Smooth muscle cell (in vitro differentiated cells): ENCODE measurements at regions not wholly inside any gene's neighbourhood (a gene's known extent, or its start where the extent isn't known, plus 50 kb on each side); places are given as distances from the start of the nearest gene placed in this dataset.

Experiments
- DNase-seq: peaks from one replicate; lab custom pipeline; 2025; ENCODE audit not compliant: unreplicated experiment; lab: John Stamatoyannopoulos, UW
- H2AFZ ChIP-seq: fragments of 200-600 bp; sonication (generic); 2 replicates; pipeline ENCODE4 v1.6.0; 2016; ENCODE audit warnings: antibody characterized with exemption, low read depth, mild to moderate bottlenecking
- H3F3A ChIP-seq: fragments of 200-600 bp; sonication (generic); 2 replicates; pipeline ENCODE4 v1.6.0; 2017; ENCODE audit warnings: antibody characterized with exemption, low read depth
- H3K27ac ChIP-seq: fragments of 200-600 bp; sonication (generic); 2 replicates; pipeline ENCODE4 v1.5.1; 2016; ENCODE audit warnings: low read depth, mild to moderate bottlenecking
- H3K27me3 ChIP-seq: fragments of 200-600 bp; sonication (generic); 2 replicates; pipeline ENCODE4 v1.6.1; 2016; ENCODE audit warnings: low read depth, mild to moderate bottlenecking
- H3K36me3 ChIP-seq: fragments of 200-600 bp; sonication (generic); 2 replicates; pipeline ENCODE4 v1.5.1; 2016; ENCODE audit warnings: low read depth
- H3K4me1 ChIP-seq: fragments of 200-600 bp; sonication (generic); 2 replicates; pipeline ENCODE4 v1.5.1; 2016; ENCODE audit warnings: low read depth
- H3K4me2 ChIP-seq: fragments of 200-600 bp; sonication (generic); 2 replicates; pipeline ENCODE4 v1.6.0; 2016; ENCODE audit warnings: mild to moderate bottlenecking
- H3K4me3 ChIP-seq: fragments of 200-600 bp; sonication (generic); 2 replicates; pipeline ENCODE4 v1.5.1; 2016; ENCODE audit warnings: mild to moderate bottlenecking
- H3K79me2 ChIP-seq: fragments of 200-600 bp; sonication (generic); 2 replicates; pipeline ENCODE4 v1.6.0; 2016; ENCODE audit warnings: low read depth, mild to moderate bottlenecking
- H3K9ac ChIP-seq: fragments of 200-600 bp; sonication (generic); 2 replicates; pipeline ENCODE4 v1.6.0; 2016; ENCODE audit warnings: low read depth
- H3K9me3 ChIP-seq: fragments of 200-600 bp; sonication (generic); replicated peaks from 2 replicates; pipeline ENCODE4 v1.5.1; 2016; ENCODE audit warnings: low read depth
- H4K20me1 ChIP-seq: fragments of 200-600 bp; sonication (generic); 2 replicates; pipeline ENCODE4 v1.6.0; 2016; ENCODE audit warnings: low read depth
- CTCF ChIP-seq: fragments of 200-600 bp; sonication (generic); IDR thresholded peaks from 2 replicates; pipeline ENCODE4 v1.5.1; 2017; ENCODE audit warnings: borderline replicate concordance, mild to moderate bottlenecking, antibody characterized with exemption; ENCODE audit not compliant: insufficient read depth, poor library complexity, severe bottlenecking
- WGBS: methylation state at CpG from one replicate; pipeline ENCODE4 v1.1.7; 2016; ENCODE audit warnings: low lambda C conversion rate; 5-methylcytosine and 5-hydroxymethylcytosine counted together

- Histone ChIP-seq H3K27me3 (no peaks in the 10 kb centered on the region), H3K9ac (no peak overlapping the region), H3K36me3 (no peaks in the 10 kb centered on the region), H3K4me3 (no peak overlapping the region), H3K9me3 (no peaks in the 10 kb centered on the region), H3F3A (no peaks in the 10 kb centered on the region), H4K20me1 (no peaks in the 10 kb centered on the region), H3K27ac (no peak overlapping the region), H2AFZ (no peak overlapping the region), H3K4me2 (no peak overlapping the region), H3K4me1 (no peaks in the 10 kb centered on the region), H3K79me2 (no peaks in the 10 kb centered on the region)
- TF ChIP-seq CTCF = no peak
- WGBS = 82% methylated on average over 1 of the region's 1 CpG
- no peak for DNase-seq
Observed at GRCh38 chr2:126345691-126346090, 310.3 kb upstream of the GYPC start.

- H2AFZ ChIP-seq = no peak overlapping the region
- no peaks in the 10 kb centered on the region for H3K4me1 ChIP-seq
- DNase-seq = no peak
- H3K9ac ChIP-seq = no peak overlapping the region
- no peaks in the 10 kb centered on the region for H3K79me2 ChIP-seq
- H3K4me3 ChIP-seq = no peak overlapping the region
- H3K27ac ChIP-seq = no peak overlapping the region
- H3K9me3 ChIP-seq = no peaks in the 10 kb centered on the region
- WGBS = 53% methylated on average over 2 of the region's 2 CpGs
- no peak overlapping the region for H3K4me2 ChIP-seq
- no peaks in the 10 kb centered on the region for H3K36me3 ChIP-seq
- no peaks in the 10 kb centered on the region for H3F3A ChIP-seq
- H4K20me1 ChIP-seq = no peaks in the 10 kb centered on the region
- no peak for TF ChIP-seq CTCF
- no peaks in the 10 kb centered on the region for H3K27me3 ChIP-seq
Observed at GRCh38 chr2:126356631-126357030, 299.3 kb upstream of the GYPC start.

- H3K9me3 ChIP-seq = no peaks in the 10 kb centered on the region
- no peak overlapping the region for H2AFZ ChIP-seq
- no peak for TF ChIP-seq CTCF
- no peak overlapping the region for H3K27ac ChIP-seq
- DNase-seq = no peak
- H3K27me3 ChIP-seq = no peaks in the 10 kb centered on the region
- H3K4me3 ChIP-seq = no peak overlapping the region
- no peaks in the 10 kb centered on the region for H3K4me1 ChIP-seq
- WGBS = 50% methylated on average over 1 of the region's 1 CpG
- no peaks in the 10 kb centered on the region for H3K79me2 ChIP-seq
- no peaks in the 10 kb centered on the region for H3K36me3 ChIP-seq
- H4K20me1 ChIP-seq = no peaks in the 10 kb centered on the region
- H3K9ac ChIP-seq = no peak overlapping the region
- H3F3A ChIP-seq = no peaks in the 10 kb centered on the region
- H3K4me2 ChIP-seq = no peak overlapping the region
Observed at GRCh38 chr2:126358122-126358521, 297.8 kb upstream of the GYPC start.

GRCh38 chr2:126359494-126359893 lies 296.5 kb upstream of the GYPC start:
- no peak overlapping the region for H3K9ac ChIP-seq
- no peaks in the 10 kb centered on the region for H3F3A ChIP-seq
- no peaks in the 10 kb centered on the region for H3K4me1 ChIP-seq
- no peak overlapping the region for H3K4me2 ChIP-seq
- H3K4me3 ChIP-seq = no peak overlapping the region
- H3K36me3 ChIP-seq = no peaks in the 10 kb centered on the region
- no peak for TF ChIP-seq CTCF
- no peaks in the 10 kb centered on the region for H3K27me3 ChIP-seq
- H3K9me3 ChIP-seq = no peaks in the 10 kb centered on the region
- H3K79me2 ChIP-seq = no peaks in the 10 kb centered on the region
- DNase-seq = no peak
- no peak overlapping the region for H2AFZ ChIP-seq
- no peak overlapping the region for H3K27ac ChIP-seq
- H4K20me1 ChIP-seq = no peaks in the 10 kb centered on the region
